Spleen (tissue), 11 donors: ENCODE measurements at regions not wholly inside any gene's neighbourhood (a gene's known extent, or its start where the extent isn't known, plus 50 kb on each side); places are given as distances from the start of the nearest gene placed in this dataset.

Source experiments
- DNase-seq: peaks from one replicate; pipeline ENCODE4 v3.0.0-alpha.2; 2020
- H3K27ac ChIP-seq, 8 donors: fragments of 200-600 bp; sonication (generic) in 7 of 8; 1 replicate in 4 of 8; 2 replicates in 4 of 8; pipeline versions ENCODE4 v1.5.0 to v1.8.0; 2016 to 2021; ENCODE audit warnings: inconsistent platforms in 4 of 8, mild to moderate bottlenecking in 4 of 8, moderate library complexity in 1 of 8
- H3K27me3 ChIP-seq, 7 donors: fragments of 200-600 bp; sonication (generic) in 6 of 7; replicated peaks in 1 of 7; 1 replicate in 4 of 7; 2 replicates in 3 of 7; pipeline versions ENCODE4 v1.5.0 to v1.8.0; 2016 to 2021; ENCODE audit warnings: inconsistent platforms in 3 of 7, mild to moderate bottlenecking in 1 of 7
- H3K36me3 ChIP-seq, 6 donors: fragments of 200-600 bp; sonication (generic) in 5 of 6; 1 replicate in 4 of 6; 2 replicates in 2 of 6; pipeline versions ENCODE4 v1.5.0 to v1.8.0; 2016 to 2021; ENCODE audit warnings: inconsistent platforms in 2 of 6
- H3K4me1 ChIP-seq, 6 donors: fragments of 200-600 bp; sonication (generic) in 5 of 6; 1 replicate in 3 of 6; 2 replicates in 3 of 6; pipeline versions ENCODE4 v1.5.0 to v1.8.0; 2016 to 2021; ENCODE audit warnings: inconsistent platforms in 3 of 6
- H3K4me3 ChIP-seq, 8 donors: fragments of 200-600 bp; sonication (generic) in 7 of 8; 1 replicate in 4 of 8; 2 replicates in 4 of 8; pipeline versions ENCODE4 v1.5.0 to v1.8.0; 2016 to 2021; ENCODE audit warnings: inconsistent platforms in 4 of 8, mild to moderate bottlenecking in 4 of 8, moderate library complexity in 2 of 8
- H3K9me3 ChIP-seq, 8 donors: fragments of 200-600 bp; sonication (generic) in 7 of 8; 1 replicate in 4 of 8; 2 replicates in 4 of 8; pipeline versions ENCODE4 v1.5.0 to v1.8.0; 2016 to 2021; ENCODE audit warnings: inconsistent platforms in 4 of 8
- CTCF ChIP-seq, 11 experiments: fragments of 200-600 bp in 7 of 11; fragments of 450-650 bp in 4 of 11; sonication (generic) in 4 of 11; IDR thresholded peaks in 8 of 11; conservative IDR thresholded peaks in 3 of 11; 1 replicate in 7 of 11; 2 replicates in 4 of 11; pipeline versions ENCODE4 v1.4.0 to v1.8.0; 2016 to 2021; ENCODE audit warnings: antibody characterized with exemption in 11 of 11, inconsistent platforms in 4 of 11, mild to moderate bottlenecking in 1 of 11
- POLR2A ChIP-seq, 3 donors: fragments of 450-650 bp; IDR thresholded peaks; one replicate each; pipeline ENCODE4 v1.5.1; 2017; ENCODE audit warnings: antibody characterized with exemption in 3 of 3, mild to moderate bottlenecking in 1 of 3
- POLR2AphosphoS5 ChIP-seq, 3 donors: sonication (generic); formaldehyde crosslinking; IDR thresholded peaks; one replicate each; pipeline ENCODE4 v1.5.1; 2017; ENCODE audit warnings: antibody characterized with exemption in 3 of 3
- WGBS, 5 donors: extraction: QIAGEN DNeasy Blood & Tissue Kit in 3 of 5; methylation state at CpG; one replicate each; pipeline versions ENCODE4 v1.1.5 to v1.1.7; 2013 to 2018; 5-methylcytosine and 5-hydroxymethylcytosine counted together
- intact Hi-C: fragments of 100-400 bp; cut with DNase I; formaldehyde crosslinking; loops from one replicate; pipeline ENCODE4 v1.15.0; 2023; ENCODE audit warnings: low total_unique reads
- donor health status: healthy with polysubstance abuse.
- donor health status: DM: no; HTN: no; CAD: no; lungs with moderate emphysema.
- donor health status: DM: no; HTN: no; CAD: no.
- donor health status: Bipolar disorder and iron deficiency.
- donor health status: healthy.
- donor health status: DM: no; HTN: no; CAD: no.
- donor health status: DM: yes; HTN: yes; CAD: no.

- intact Hi-C loops: no loop called here
- Histone ChIP-seq H3K36me3 (no peaks in the 10 kb centered on the region), H3K9me3 (no peaks in the 10 kb centered on the region), H3K27ac (no peak overlapping the region), H3K4me1 (no peaks in the 10 kb centered on the region), H3K27me3 (no peaks in the 10 kb centered on the region), H3K4me3 (no peak overlapping the region)
- no peak for DNase-seq
- TF ChIP-seq POLR2A (IDR thresholded peaks at IDR 0.05) (no peak), CTCF (IDR thresholded peaks at IDR 0.05 in 8 of 11, conservative IDR thresholded peaks at IDR 0.05 in 3 of 11) (no peak), POLR2AphosphoS5 (IDR thresholded peaks at IDR 0.05) (no peak)
- WGBS, 5 donors: 72 to 82% (median 77%) methylated on average over 4 of the region's 4 CpGs
Observed at GRCh38 chr10:128879441-128880140, 587.5 kb upstream of the MGMT start.

- Histone ChIP-seq H3K36me3 (no peaks in the 10 kb centered on the region), H3K4me1 (no peaks in the 10 kb centered on the region), H3K4me3 (no peak overlapping the region), H3K9me3 (no peaks in the 10 kb centered on the region), H3K27me3 (no peaks in the 10 kb centered on the region), H3K27ac (no peak overlapping the region)
- TF ChIP-seq POLR2AphosphoS5 (IDR thresholded peaks at IDR 0.05) (no peak), POLR2A (IDR thresholded peaks at IDR 0.05) (no peak), CTCF (IDR thresholded peaks at IDR 0.05 in 8 of 11, conservative IDR thresholded peaks at IDR 0.05 in 3 of 11) (no peak)
- DNase-seq: no peak
- intact Hi-C loops: no loop called here
- WGBS, 5 donors: 73 to 86% (median 73%) methylated on average over 4 of the region's 4 CpGs
Observed at GRCh38 chr10:128880159-128880725, 586.8 kb upstream of the MGMT start.

- intact Hi-C loops: no loop called here
- Histone ChIP-seq H3K36me3 (no peaks in the 10 kb centered on the region), H3K9me3 (peaks cover 0 to 3% (median 0%) of the 10 kb centered on the region in 8 donors), H3K27me3 (no peaks in the 10 kb centered on the region), H3K4me1 (no peaks in the 10 kb centered on the region), H3K27ac (no peak overlapping the region), H3K4me3 (no peak overlapping the region)
- TF ChIP-seq CTCF (IDR thresholded peaks at IDR 0.05 in 8 of 11, conservative IDR thresholded peaks at IDR 0.05 in 3 of 11) (no peak), POLR2AphosphoS5 (IDR thresholded peaks at IDR 0.05) (no peak), POLR2A (IDR thresholded peaks at IDR 0.05) (no peak)
- DNase-seq: no peak
- WGBS, 5 donors: 84 to 92% (median 88%) methylated on average over 3 of the region's 3 CpGs
Observed at GRCh38 chr10:128881086-128881485, 586.0 kb upstream of the MGMT start.

- Histone ChIP-seq H3K4me1 (no peaks in the 10 kb centered on the region), H3K27ac (no peak overlapping the region), H3K4me3 (no peak overlapping the region), H3K9me3 (peaks cover 0 to 13% (median 2%) of the 10 kb centered on the region in 8 donors), H3K27me3 (peaks cover 0 to 4% (median 0%) of the 10 kb centered on the region in 7 donors), H3K36me3 (no peaks in the 10 kb centered on the region)
- intact Hi-C loops: no loop called here
- no peak for DNase-seq
- no peak for TF ChIP-seq POLR2A (IDR thresholded peaks at IDR 0.05)
- TF ChIP-seq CTCF (IDR thresholded peaks at IDR 0.05 in 8 of 11, conservative IDR thresholded peaks at IDR 0.05 in 3 of 11): no peak
- no peak for TF ChIP-seq POLR2AphosphoS5 (IDR thresholded peaks at IDR 0.05)
- WGBS, 5 donors: 79 to 85% (median 80%) methylated on average over 11 to 13 of the region's 13 CpGs
Observed at GRCh38 chr10:128883231-128884032, 583.6 kb upstream of the MGMT start.
